Stimulated activated CD4-positive, alpha-beta T cell treated with anti-CD3 and anti-CD28 coated beads, Interleukin-2, amount 100 ng/mL, for 4 hours (primary cell): ENCODE measurements at regions not wholly inside any gene's neighbourhood (a gene's known extent, or its start where the extent isn't known, plus 50 kb on each side); places are given as distances from the start of the nearest gene placed in this dataset.

ENCODE experiments used
- DNase-seq: peaks from one replicate; pipeline ENCODE4 v3.0.0-alpha.2; 2020; ENCODE audit warnings: low read depth

- no peak for DNase-seq
Measured at GRCh38 chr2:12316476-12316875, 400.3 kb upstream of the TRIB2 start.

DNA sequence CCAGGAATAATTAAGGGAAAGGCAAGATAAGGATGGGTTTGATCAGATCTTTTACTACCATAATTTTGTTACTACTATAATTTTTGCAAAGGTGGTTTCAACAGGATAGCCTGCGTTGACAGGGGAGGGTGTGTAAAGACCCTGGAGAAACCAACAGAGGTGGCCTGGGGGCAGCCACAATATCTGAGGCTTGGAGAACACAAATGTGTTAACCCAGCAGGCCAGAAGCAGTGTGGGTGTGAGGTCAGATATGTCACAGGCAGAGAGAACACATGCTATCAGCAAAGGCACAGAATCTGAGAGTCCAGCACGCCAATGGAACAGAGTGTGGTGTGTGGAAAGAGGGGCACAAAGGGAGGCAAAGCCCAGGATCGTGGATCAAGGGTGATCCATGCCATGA, 399.4 kb upstream of the TRIB2 start:
- DNase-seq = no peak

DNA sequence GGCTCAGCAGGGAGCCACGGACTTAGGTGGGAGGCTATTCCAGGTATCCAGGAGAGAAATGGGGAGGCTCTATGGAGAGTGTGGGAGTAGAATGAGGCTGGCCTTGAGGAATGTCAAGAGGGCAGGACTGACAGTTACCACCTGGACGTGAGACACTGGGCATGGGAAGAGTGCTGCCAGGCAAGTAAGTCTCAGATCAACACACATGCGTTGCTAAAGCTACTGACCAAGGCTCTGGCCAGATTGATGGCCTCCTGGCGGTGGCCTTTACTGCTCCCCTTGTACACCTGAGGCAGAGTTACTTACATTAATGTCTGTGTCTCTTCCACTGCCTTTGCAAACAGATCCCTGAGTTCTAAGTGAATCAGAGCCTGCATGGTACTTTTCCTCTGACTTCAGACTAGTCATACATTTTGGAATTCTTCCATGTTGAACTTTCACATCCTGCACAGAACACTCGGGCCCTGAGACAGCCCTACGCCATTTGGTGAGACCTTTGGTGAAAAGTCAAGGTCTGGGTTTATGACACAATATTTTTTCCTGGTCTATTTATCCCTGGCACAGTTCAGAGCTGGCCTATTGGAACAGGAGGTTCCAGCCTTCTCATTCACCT, 398.8 kb upstream of the TRIB2 start:
- DNase-seq = no peak

- no peak for DNase-seq
Measured at GRCh38 chr2:12318427-12319057, 398.2 kb upstream of the TRIB2 start.

- no peak for DNase-seq
Measured at GRCh38 chr2:12320027-12320734, 396.6 kb upstream of the TRIB2 start.

DNA sequence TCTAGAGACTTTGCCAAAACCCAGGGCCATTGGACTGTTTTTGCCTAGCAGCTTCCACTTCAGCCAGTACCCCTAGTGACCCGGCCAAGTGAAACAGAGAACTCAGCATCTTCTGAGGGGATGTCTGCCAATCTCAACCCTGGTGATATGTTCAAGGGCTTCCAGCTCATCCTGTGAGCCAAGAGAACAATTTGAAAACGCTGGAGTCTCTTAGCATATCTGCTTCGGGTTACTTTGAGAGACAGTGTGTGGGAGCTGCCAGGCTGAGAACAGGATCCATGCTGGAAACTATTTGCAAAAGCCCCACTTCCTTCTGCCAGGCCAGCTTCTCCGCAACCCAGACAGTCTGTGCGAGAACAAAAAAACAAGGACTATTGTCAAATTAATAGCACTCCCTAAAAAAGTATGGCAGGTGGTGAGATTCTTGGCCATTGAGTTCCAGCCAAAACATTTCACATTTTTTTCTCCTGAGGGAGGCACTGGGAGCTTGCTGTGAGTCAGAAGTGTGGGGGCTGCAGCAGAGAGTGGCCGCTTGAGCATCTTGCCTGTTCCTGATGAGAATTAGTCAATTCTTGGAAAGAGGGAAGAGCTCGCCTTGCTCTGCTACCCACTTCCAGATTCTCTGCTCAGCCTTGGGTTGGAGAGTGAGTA, 395.6 kb upstream of the TRIB2 start:
- no peak for DNase-seq

DNA sequence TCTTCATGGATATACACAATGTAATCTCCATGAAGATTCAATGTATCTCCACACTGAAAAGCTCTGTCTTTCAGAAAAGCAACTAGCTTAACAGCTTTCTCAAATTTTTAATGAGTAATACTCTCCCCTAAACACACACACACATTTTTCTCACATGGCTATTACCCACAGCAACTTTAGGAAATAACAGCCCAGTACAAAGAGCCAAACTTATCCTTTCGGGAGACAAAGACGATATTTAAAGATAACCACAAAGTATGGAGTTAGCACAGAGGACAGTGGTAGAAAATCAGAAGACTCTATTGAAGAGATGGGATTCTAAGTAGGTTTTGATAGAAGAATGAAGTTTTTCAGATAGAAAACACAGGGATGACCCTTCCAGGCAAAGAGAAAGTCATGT, 394.9 kb upstream of the TRIB2 start:
- DNase-seq = no peak

DNA sequence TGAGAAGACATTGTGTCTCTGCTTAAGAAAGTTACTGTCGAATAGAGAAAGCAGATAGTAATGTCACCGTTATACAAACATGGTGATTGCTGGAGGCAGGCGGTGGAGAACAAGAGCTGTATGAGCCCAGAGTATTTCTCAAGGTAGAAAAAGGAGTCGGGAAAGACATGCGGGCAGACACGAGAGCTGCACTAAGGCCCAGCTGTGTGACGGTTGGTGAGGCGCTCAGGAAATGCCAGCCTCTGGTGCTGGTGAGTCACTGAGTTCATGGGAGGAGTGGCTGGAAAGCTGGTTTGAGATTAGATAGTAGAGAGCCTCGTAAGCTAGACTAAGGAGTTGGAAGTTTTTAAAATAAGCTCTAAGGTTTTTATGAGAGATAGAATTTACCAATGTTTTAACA, 390.9 kb upstream of the TRIB2 start:
- DNase-seq = no peak

DNA sequence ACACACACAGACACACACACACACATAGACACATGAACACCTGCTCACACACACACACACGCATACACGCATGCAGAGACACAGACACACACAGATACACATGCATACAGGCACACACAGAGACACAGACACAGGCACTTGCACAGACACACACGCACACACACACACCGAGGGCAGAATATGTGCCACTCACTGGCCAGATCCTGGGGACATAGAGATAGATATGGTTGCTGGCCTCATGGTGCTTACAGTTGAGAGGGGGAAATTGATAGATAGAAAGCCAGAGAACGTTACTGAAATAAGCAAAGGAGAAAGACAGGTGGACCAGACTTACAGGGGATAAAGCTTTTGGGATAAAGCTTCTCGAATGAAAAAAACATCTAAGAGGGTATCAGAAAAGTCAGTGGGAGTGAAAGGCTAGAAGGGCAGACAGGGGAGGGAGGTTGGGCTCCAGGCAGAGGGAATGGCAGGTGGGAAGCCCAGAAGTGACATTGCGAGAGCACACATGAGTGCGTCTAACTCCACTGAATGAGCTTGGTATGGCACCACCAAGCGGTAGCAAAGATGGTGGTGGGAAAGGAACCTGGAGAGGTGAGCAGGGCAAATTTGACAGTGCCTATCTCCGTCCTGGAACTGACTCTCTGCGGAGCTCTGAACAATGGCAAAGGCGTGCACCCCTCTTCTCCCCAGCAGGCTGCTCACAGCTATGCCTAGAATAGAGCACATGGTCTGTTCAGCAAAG, 390.1 kb upstream of the TRIB2 start:
- DNase-seq = no peak

DNA sequence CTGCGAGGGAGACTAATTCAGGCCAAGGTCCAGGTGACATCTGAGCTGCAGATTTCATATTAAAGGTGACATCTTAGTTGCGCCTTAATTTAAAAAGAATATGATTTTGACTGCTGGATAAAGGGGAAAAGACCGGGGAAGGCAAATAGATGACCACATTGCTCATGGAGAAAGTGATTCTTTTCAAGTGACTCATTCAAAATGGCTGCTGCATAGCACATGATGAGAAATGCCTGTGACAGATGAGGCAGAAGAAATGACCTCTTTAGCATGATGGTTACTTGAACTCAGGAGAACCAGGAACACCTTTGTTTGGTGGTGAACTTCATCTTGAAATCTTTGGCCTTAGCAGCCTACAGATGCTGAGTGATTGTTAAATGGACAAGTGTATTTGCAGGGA, 385.8 kb upstream of the TRIB2 start:
- DNase-seq = no peak

GRCh38 chr2:12331698-12332097, 385.0 kb upstream of the TRIB2 start:
- DNase-seq = no peak

DNA sequence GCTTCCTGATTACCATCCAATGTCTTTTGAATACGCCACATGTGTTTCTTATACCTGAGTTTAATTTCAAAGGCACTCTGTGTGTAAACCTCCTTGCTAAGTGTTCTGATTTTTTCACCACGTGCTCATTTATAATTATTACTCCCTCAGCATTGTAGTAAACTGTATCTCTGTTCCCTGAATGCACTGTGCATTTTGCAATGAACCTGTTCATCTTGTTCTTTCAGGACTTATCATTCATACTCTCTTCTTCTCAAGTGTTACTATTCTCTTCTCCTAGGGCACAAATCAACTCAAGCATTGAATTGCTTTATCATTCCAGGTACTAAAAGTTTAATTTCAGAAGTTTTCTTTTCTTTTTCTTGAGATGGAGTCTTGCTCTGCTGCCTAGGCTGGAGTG, 383.4 kb upstream of the TRIB2 start:
- no peak for DNase-seq

GRCh38 chr2:12334412-12334966, 382.2 kb upstream of the TRIB2 start:
- no peak for DNase-seq

- DNase-seq = no peak
Measured at GRCh38 chr2:12335131-12335530, 381.6 kb upstream of the TRIB2 start.

DNA sequence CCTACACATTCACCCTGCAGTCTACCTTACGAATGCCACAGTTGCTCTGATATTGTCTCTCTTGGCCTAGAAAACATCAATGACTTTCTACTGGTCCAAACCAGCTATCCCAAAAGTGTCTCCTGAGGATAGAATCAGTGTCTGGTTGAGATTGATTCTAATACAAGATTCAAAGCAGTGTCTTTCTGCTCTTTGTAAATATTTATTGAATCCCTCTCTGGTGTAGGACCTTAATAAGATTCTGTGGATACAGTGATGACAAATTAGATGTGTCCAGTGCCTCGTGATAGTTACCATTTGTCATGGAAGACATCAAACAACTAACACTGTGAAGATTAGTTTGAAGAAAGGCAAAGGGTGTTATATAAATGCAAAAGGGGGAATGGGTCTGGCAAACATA, 380.7 kb upstream of the TRIB2 start:
- no peak for DNase-seq

DNA sequence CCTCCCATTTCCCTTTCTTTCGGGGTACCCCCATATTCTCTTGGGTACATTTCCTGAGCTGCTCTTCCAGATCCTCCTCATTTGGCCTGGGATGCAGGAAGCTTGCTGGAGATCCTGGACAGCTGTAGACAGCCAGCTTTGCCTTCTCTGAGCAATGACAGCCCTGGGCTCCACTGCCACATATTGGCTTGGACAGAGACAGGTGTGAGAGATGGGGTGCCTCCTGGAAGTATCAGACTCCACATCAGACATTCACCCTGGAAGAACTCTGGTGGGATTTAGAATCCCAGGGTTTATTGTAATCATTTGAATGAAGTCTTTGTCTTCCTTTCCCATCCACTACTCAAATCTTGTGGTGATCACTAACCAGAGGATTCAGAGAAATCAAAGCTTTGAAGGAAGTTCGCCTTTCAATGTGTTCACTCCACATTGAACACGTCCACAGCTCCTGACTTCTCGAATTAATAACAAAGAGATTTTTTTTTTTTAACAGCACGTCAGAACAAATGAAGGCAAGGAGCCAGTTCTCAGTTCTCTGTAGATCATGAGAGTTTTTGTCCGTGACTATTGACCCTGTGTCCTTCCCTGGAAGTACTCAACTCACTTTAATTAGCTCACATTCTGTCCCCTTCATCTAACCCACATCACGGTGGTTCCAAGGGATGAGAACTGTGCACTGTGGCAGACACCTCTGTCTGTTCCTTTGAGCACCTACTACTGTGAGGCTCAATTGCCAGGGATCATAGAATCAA, 377.6 kb upstream of the TRIB2 start:
- no peak for DNase-seq

- DNase-seq = no peak
Measured at GRCh38 chr2:12340164-12340563, 376.6 kb upstream of the TRIB2 start.

GRCh38 chr2:12341215-12341614, 375.5 kb upstream of the TRIB2 start:
- DNase-seq = no peak

DNA sequence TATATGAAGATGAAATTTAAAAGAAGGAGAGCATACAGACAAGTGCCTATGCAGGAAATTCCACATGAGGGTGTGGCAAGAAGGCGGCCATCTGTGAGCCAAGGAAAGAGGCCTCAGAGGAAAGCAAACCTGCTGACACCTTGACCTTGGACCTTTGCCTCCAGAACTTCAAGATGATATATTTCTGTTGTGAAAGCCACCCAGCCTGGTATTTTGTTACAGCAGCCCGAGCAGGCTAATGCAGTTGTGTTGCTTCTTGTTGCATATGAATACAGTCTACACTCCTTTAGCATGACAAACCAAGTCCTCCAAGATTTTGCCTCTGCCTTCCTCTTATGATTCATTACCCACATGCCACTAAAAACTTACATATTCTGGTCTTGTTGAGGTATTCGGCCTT, 374.8 kb upstream of the TRIB2 start:
- no peak for DNase-seq

GRCh38 chr2:12343141-12343540, 373.6 kb upstream of the TRIB2 start:
- DNase-seq = no peak

DNA sequence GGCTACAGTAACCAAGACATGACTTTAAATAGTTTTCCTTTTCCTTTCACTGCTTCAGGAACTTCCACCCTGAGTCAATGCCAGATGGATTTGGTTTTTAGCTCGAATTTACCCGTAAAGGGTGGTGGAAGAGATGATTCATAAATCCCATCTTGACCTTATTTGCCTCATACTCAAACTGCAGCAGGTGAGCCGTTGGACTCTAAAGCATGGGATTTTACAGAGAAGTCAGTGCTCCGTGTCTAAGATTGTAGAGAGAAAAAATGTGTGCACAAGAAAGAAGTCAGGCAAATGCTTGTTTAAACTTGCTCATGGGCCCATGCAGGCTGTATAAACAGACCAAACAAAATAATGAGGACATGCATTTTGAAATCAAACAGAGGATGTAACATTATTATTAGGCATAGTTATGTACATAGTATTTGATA, 369.7 kb upstream of the TRIB2 start:
- DNase-seq = no peak
